ENCODE measurements at regions not wholly inside any gene's neighbourhood (a gene's known extent, or its start where the extent isn't known, plus 50 kb on each side); places are given as distances from the start of the nearest gene placed in this dataset.
"Not testable (repeated sequence)": the region's sequence is repeated elsewhere in the genome, so short reads cannot be mapped to it uniquely, and the experiment has no call there.

DNA sequence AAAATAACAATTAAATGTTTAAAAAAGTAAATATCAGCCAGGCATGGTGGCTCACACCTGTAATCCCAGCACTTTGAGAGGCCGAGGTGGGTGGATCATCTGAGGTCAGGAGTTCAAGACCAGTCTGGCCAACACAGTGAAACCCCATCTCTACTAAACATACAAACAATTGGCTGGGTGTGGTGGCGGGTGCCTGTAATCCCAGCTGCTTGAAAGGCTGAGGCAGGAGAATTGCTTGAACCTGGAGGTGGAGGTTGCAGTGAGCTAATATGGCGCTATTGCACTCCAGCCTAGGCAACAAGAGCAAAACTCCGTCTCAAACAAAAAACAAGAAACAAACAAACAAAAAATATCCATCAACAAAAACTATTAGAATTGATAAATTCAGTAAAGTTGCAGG lies 77.5 kb downstream of the SNX5 start:
- DNase-seq, result not testable (repeated sequence)

DNA sequence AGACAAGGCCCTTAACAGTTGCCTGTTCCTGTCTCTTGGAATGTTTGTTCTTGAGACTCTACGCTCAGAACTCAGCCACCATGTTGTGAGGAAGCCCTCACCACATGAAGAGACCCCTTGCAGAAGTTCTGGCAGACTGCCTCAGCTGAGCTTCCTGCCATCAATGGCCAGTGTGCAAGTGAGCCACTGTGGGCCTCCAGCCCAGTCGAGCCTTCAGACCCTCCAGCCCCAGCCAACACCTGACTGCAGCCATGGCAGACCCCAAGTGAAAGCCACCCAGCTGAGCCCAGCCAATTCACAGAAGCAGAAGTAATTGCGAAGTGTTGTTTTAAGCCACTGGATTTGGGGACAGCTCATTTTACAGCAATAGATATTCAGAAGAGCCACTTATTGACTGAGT lies 78.3 kb downstream of the SNX5 start:
- DNase-seq, result no peak

DNA sequence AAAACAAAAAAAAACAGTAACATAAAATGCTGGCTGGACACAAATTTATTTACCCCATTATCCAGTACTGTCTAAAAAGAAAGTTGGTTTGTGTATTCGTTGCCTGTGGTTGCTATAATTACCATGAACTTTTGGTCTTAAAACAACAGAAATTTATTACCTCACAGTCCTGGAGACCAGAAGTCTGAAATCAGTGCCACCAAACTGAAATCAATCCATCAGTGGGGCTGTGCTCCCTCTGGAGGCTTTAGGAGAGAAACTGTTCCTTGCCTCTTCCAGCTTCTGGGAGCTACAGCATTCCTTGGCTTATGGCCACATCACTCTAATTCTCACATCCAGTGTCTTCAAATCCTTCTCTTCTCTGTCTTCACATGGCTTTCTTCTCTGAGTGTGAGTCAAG lies 79.4 kb downstream of the SNX5 start:
- no peak for DNase-seq

DNA sequence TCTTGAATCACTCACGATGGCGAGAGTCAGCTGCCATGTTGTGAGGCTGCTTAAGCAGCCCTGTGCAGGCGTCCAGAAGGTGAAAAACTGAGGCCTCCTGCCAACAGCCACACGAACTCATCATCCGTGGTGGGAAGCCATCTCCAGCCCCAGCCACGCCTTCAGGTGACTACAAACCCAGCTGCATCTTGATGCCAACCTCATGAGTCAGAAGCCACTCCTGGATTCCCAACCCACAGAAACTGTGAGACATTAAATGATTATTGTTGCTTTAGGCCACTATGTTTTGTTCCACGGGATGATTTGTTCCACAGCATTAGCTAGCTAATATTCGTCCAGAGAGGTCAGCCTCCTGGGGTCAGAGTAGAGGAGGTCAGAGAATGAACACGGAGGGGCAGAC lies 80.5 kb downstream of the SNX5 start:
- no peak for DNase-seq

DNA sequence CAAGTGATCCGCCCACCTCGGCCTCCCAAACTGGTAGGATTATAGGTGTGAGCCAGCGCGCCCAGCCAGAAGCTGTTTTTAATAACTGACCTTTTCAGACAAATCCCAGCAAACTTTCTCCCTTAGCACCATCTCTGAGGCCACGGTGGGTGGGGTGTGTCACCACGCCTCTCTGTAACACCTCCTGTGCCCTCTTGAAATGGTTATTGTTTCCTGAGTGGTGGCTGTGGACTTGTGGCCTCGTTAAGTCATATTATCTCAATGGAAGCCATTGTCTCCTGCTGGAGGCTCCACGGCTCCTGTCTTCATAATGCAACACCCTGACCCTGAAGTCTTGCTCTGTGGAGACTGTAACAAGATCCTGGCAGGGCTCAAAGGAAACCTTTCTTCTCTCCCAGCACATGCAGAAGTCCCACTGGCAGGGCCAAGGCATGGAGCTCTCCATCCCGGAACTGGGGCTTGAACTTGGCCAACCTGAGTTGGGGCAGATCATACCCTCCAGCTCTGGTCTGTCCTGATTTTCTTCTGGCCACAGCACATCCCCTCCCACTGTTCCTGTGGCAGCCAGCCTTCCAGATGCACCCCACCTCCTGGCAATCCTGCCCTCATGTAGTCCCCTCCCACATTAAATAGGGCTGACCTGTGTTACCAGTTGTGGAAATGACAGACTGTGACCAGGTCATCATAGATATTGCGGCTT lies 81.1 kb downstream of the SNX5 start:
- DNase-seq, result no peak

DNA sequence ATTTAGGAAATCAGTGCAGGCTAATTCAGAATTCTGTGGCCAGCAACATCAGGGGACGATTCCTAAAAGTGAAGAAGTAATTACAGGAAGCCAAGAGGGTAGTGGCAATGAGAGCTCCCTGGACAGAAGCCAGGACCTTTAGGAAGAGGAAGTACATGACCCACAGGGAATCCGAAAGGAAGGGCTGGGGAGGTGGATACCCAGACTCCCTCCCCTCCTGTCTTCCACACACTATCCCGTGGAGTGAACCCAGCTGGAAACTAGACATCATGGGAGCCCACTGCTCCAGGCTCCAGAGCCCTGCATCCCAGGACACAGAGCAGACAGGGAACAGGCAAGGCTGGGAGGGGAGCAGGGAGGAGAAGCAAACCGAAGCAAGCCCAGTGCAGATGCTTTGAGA lies 83.0 kb downstream of the SNX5 start:
- no peak for DNase-seq

DNA sequence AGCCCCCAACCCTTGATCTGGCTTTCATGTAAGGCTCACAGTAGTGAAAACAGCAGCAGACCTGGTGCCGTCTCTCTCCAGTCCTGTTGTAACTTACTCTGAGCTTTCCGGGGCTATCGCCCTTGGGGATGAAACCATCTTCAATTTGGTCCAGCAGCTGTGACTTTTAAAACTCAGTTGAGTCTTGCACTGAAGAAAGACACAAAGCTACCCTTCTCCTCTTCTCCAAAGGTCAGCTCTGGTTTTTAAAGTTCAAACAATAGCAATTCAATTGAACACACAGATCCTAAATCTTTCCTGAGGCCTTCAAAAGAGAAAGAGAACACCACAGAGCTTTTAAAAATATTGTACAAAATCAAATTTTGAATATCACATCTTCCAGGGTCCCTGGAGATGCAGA lies 83.5 kb downstream of the SNX5 start:
- no peak for DNase-seq

DNA sequence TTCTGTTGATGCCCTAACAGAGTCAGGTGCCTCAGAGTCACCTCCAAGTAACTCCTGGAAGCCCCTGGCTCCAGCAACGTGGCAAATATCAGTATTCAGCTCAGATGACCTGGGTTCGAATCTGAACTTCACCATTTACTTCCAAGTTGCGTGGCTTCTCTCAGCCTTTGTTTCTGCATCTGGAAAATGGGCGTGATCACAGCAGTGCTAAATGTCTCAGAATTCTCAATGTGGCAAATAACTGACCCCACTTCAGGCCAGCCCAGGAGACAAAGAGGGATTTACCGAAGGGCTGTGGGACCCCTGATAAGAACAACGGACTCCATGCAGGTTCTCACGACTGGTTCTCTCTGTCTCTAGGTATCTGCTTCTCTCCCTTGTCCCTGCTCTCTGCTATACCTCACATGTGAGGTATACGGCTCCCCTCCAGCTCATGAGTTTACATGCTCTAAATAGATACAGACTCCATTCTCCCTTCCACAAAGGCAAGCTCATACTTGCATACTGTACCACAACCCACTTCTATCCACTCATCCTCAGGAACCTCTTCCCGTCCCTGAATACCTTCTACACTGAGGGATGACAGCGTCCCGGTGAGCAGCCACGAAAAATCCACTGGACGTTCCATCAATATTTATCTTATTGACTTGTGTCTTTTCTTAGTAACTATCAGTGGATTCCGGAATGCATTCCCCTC lies 84.1 kb downstream of the SNX5 start:
- DNase-seq, result no peak

DNA sequence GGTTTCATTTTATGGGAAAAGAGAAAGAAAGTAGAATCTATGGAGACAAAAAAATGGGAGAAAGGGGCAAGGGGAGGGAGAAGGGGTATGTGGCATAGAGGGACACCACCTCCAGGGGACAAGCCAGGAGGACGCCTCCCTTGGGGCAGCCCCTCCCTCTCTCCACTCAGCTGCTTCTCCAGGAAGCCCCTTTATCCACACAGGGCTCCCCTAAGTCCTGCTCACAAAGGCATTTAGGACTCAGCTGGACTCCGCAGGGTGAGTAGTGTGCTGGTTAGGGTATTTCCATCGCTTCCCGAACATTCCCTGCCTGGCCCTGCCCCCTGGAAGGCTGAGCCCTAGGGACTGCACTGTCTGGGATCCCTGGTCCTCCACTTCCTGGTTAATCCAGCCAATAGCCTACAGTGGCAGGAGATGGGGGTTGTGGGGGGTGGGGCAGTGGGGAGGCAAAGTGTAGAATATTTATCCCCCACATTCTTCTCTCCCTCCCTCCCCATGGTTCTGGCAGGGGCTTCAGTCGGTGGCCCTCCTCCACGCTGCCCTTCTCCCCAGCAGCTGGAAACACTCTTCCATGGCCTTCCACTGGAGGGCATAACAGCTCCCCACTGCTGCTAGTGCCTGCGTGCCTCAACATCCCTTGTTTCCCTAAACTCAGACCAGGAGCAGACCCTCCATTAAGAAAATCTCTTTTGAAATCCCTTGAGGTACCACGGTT lies 84.8 kb downstream of the SNX5 start:
- DNase-seq, result no peak

DNA sequence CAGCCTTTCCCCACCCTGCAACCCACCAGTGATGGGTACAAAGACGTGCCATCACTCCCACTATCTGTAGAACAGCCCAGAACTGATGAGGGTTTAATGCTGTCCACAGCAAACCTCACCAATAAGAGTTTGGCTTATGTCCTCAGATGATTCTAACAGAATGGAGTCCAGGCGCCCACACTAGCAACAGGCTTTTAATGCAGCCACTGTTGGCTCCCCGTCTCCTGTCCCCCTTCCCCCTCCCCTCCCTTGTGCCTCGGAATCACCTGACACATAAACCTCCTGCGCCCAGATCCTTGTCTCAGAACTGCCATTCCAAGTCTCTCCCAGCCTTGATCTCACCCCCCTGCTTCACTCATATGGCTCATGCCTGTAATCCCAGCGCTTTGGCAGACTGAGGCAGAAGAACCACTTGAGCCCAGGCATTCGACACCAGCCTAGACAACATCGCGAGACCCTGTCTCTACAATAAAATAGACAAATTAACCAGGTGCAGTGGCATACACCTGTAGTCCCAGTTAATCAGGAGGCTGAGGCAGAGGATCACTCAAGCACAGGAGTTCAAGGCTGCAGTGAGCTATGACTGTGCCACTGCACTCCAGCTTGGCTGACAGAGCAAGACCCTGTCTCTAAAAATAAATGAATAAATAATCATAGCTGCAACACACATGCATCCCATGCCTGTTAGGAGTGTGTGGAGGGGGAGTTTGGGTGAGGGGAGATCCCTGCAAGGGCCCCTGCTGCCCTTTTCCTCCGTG lies 85.6 kb downstream of the SNX5 start:
- no peak for DNase-seq

DNA sequence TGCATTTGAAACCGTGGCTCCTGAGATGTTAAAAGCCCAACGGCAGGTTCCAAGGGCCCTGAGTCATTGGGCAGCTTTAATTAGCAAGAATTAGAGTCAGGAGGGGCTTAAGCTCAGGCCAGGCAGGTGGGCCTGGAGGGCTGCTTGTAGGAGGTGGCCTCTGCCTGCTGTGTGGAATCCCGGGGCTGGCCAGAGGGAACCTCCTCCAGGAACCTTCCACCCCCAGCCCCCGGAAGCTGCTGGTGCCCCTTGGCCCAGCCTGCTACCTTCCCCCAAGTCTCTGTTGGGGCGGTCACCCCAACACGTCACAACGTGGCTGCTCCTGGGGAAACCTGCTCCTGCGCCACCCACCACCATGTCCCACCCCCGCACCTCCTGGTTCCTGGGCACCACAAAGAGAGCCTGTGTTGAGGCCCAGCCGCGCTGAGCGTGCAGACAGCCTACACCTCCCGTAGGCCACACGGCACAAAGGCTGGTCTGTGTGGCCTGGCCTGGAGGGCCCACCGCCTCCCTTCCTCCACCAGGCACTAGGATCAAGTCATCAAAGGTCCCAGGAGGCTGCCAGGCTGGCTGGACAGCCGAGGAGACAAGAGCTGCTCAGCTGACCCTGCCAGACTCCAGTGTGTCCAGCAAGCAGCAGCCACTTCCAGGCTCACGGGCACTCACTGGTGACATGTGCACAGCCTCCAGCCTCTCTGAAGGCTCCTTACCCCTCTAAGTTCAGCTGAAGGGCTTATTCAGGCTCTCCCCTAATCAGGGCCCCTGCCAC lies 86.3 kb downstream of the SNX5 start:
- DNase-seq, result no peak

DNA sequence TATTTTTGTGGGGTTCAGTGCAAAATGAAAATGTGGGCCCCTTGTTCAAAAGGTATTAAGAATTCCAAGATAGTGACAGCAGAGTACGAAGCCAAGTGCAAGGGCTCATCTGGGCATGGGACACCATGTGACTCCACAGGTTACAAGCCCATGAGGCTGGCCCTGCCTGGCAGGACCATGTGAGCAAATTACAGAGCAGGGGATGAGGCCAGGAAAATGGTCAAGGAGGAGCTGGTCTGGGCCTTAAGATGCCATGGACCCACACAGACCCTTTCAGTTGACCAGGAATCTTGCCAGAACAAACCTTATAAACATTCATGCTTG lies 86.9 kb downstream of the SNX5 start:
- DNase-seq, result no peak

DNA sequence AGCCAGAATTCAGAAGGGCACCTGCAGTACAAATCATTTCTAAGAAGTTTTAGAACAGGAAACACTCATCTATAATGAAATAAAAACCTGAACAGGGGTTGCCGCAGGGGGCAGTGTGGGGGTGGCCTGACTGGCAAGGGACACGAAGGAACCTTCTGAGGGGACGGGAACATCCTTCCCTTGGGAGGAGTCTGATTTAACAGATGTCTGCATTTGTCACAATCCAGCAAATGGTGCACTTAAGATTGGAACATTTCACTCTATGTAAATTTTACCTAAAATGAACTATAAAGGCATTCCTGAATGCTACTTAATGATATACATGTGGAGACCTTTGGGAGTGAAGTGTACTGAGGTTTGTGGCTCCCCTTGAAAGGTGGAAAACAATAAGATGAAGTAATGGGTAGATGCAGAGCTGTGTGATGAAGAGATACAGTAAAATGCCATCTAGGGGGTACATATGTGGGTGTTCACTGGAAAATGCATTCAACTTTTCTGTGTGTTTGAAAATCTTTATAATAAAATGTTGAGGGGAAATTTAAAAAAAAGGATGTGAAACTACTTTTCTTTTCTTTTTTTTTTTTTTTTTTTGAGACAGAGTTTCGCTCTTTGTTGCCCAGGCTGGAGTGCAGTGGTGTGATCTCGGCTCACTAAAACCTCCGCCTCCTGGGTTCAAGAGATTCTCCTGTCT lies 89.5 kb downstream of the SNX5 start:
- DNase-seq, result no peak

DNA sequence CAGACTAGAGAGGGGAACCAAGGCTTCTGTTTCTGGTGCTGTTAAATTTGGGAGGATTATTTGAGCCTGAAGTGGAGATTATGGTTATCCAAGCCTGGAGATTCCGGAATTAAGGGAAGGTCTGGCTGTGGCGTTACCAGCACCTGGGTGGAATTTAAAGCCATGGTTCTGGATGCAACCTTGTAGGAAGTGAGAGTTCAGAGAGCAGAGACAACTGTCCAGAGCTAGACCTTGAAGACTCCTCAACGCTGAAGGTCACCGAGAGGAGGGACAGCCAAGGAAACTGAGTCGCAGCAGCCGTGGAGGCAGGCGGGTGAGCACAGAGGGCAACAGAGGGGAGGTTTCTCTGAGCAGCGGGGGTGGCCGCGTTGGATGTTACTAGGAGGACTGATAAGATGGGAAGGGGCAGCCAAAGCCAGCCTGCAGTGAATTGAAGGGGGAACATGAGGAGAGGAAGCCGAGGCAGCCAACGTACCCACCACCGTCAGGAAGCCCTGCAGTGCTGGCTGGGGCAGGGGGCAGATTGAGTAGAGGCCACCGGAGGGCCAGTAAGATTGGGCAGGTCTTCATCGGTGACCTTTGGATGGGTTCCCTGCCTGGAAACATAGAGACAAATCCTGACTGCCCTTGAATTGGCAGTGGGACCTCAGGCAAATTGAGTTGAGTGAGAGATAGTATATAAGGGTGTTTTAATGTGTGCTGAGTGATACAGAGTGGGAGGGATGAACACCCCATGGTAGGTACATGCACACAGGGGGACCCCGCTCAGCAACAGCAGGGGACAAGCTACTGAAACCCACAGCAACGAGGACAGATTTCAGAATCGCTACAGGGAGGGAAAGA lies 90.3 kb downstream of the SNX5 start:
- no peak for DNase-seq

DNA sequence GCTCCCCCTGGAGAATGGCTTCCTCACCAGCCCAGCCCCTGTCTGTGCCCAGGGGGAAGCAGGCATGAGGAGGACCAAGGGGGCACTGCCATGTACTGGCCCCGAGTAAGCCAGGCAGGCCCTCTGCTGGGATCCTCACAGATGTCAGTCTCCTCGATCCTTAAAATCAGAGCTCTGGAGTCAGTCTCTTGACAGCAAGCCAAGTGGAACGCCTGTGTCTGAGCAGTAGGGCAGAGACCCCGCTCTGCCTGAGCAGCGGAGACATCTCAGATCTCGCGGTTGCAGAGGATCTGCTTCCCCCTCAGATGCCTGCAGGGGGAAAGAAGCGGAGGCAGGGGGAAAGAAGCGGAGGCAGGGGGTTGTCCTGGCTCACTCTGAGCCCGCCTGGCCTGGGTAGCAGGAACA lies 92.6 kb downstream of the SNX5 start:
- no peak for DNase-seq

DNA sequence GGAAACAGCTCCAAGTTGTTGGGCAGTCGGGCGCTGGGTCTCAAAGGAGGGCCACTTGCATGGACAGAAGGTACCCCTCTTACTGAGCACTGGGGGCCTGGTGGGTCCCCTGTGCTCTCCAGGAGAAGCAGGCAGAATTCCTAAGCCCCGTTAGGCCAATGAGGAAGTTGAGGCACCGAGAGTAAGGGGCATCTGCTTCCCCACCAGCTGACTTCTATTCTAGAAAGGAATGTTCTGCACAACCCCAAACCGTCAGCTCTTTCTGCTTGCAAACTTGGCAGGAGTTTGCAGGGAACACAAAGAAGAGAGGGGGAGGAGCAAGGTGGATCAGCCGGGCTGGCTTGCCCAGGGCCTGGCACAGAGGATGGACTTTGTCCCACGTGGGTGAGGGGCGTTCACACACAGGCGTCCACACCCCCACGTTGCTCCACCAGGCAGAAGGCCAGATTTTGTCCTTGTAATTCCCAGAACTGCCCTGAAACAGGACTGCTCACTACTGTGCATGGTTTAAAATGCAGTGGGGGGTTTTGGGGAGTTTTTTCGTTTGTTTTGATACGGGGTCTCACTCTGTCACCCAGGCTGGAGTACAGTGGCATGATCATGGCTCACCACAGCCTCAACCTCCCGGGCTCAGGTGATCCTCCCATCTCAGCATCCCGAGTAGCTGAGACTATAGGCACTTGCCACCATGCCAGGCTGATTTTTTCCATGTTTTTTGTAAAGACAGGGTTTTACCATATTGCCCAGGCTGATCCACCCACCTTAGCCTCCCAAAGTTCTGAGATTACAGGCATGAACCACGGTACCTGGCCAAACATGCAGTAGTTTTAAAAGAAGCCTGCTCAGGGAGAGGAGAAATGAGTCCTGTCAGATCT lies 93.3 kb downstream of the SNX5 start:
- DNase-seq, result no peak

DNA sequence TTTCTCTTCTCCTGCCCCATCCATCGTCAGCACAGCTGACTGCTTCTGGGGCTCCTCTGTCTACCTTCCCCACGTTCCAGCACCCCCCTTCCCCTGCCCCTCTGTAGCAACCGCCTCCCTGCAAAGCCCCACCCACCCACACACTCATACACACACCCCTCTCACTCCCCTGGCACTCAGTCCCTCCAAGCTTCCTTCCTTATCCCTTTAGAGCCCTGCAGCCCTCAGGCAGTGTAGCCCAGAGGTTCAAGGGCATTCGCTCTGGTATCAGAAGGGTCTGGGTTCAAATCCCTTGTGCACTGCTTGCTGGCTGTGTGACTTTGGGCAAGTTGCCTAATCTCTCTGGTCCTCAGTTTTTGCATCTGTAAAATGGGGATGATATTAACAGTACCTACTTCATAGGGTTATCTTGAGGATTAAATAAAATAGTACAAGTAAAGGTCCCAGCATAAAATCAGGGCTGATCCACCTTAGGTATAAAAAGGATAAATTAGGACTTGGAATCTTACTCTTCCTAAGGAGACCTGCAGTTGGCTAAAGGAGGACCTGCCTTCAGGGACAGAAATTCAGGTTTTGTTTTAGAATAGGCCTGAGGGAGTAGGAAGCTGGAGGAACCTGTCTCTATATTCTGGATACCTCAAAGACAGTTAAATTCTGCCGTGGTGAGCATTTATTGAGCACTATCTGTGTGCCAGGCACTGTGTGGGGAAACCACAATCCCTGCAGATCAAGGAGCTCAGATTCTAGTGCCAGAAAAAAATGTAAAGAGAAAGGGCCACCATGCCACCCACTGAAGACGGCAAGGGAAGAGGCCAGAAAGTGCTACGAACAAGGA lies 94.1 kb downstream of the SNX5 start:
- no peak for DNase-seq

DNA sequence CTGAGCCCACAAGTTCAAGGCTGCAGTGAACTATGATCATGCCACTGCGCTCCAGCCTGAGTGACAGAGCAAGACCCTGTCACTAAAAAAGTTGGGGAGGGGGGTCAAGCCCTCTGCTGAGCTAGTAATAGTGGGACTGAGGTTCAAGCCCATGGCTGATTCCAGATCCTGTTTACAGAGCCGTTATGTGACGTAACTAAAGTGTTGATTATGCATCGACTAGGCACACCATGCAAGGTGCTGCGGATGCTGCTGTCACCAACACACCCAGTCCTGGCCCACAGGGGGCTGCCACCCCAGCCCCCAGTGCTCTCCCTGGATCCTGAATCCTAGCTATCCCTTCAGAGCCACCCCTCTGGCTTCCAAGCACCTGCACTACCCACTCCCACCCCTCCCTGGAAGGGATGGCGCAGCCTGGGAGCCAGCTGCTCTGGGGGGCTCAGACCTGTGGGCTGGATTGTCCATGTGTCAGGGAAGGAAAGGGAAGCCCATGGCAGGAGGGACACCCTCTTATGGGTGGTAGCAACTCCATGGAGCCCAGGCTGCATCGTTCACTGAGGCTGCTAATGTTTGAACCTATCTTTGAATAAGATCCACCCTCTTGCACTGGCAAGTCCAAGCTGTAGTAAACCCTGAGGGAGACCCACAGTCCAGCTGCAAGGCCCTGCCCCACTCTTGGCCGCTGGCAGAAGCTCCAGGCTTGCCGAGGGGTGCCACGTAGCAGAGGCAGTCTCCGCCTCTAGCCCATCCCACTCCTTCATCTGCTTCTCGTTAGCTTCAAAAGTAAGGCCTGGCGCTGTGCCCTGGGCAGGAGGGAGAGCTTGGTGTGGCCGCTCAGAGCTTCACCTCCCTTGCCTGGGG lies 95.0 kb downstream of the SNX5 start:
- DNase-seq, result no peak

Data from CD4-positive, alpha-beta T cell treated with Interleukin-1 beta for 1 hour (primary cell).